ENCODE measurements at regions not wholly inside any gene's neighbourhood (a gene's known extent, or its start where the extent isn't known, plus 50 kb on each side); places are given as distances from the start of the nearest gene placed in this dataset.

GRCh38 chr22:48334971-48335370 is 1492.7 kb downstream of the BRD1 start:
- no peak for TF ChIP-seq GLIS3 (CRISPR knock-in tag; IDR thresholded peaks at IDR 0.05)
- TF ChIP-seq ARNTL (CRISPR knock-in tag; IDR thresholded peaks at IDR 0.05; ENCODE audit: borderline replicate concordance, low read depth), result no peak
- TF ChIP-seq ZC3H10 (CRISPR knock-in tag; IDR thresholded peaks at IDR 0.05), result no peak
- TF ChIP-seq ZFP3 (CRISPR knock-in tag; IDR thresholded peaks at IDR 0.05), result no peak
- TF ChIP-seq PATZ1 (CRISPR knock-in tag; IDR thresholded peaks at IDR 0.05; ENCODE audit: borderline replicate concordance), result no peak
- TF ChIP-seq RARB (CRISPR knock-in tag; IDR thresholded peaks at IDR 0.05), result no peak
- no peak for TF ChIP-seq TSHZ2 (CRISPR knock-in tag; IDR thresholded peaks at IDR 0.05)

Data from SK-N-SH treated with all-trans-retinoic acid at 6 μM for 48 hours (cell line).